ENCODE measurements at regions not wholly inside any gene's neighbourhood (a gene's known extent, or its start where the extent isn't known, plus 50 kb on each side); places are given as distances from the start of the nearest gene placed in this dataset.

DNA sequence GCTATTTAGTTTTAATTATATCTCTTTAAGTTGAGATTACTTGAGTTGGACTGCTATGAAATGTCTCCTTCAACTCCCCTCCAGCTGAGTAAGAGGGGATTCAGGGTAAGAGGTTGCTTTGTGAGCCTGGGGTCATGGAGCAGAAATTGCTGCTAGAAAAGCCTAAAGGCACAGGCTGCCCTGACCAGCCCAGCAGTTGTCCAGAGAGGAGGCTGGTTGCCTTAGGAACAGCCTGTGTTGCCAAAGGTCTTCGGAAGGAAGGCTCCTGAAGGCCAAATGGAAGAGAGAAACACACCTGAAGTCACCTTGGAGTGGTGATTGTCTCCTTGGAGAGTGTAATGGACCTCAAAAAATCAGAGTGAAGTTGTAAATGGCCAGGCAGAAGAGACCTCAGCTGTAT is 235.5 kb upstream of the PDE3A start:
- TF ChIP-seq SPI1 (IDR thresholded peaks at IDR 0.05; ENCODE audit: low read depth, low read length) (no peak), TAF1 (IDR thresholded peaks at IDR 0.05; ENCODE audit: low read depth, low read length) (no peak), POLR2AphosphoS5 (IDR thresholded peaks at IDR 0.05; ENCODE audit: low read depth, low read length) (no peak), POLR2A (IDR thresholded peaks at IDR 0.05; ENCODE audit: low read depth, low read length) (no peak), PAX5 (IDR thresholded peaks at IDR 0.05; ENCODE audit: insufficient read depth, low read length, severe bottlenecking) (no peak)

Data from GM12891 (cell line).